ENCODE measurements at regions not wholly inside any gene's neighbourhood (a gene's known extent, or its start where the extent isn't known, plus 50 kb on each side); places are given as distances from the start of the nearest gene placed in this dataset.
"Not testable (repeated sequence)": the region's sequence is repeated elsewhere in the genome, so short reads cannot be mapped to it uniquely, and the experiment has no call there.

DNA sequence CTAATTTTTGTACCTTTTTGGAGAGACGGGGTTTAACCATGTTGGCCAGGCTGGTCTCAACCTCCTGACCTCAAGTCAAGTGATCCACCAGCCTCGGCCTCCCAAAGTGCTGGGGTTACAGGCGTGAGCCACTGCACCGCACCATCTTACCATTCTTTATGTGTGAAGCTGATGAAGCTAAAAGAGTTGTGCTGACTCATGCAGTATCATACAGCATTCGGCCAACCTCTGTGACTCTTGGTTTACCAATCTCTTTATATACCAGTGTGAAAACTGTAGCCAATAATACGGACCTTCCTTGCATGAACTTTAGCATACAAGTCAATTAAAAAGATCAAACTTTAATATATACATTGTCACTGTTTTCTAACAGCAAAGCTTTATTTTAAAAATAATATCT is 878.2 kb upstream of the MBL2 start:
- no peak for DNase-seq (ENCODE audit: low spot score)

DNA sequence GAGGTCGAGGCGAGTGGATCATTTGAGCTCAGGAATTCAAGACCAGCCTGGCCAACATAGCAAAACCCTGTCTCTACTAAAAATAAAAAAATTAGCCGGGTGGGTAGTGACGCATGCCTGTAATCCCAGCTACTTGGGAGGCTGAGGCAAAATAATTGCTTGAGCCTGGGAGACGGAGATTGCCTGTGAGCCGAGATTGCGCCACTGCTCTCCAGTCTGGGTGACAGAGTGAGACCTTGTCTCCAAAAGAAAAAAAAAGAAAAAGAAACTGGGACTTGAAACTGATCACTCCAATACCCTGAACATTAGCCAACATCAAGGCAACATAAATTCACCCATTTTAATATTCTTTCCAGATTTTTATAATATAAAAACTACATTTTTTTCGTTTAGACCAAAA is 874.6 kb upstream of the MBL2 start:
- not testable (repeated sequence) for DNase-seq (ENCODE audit: low spot score)

DNA sequence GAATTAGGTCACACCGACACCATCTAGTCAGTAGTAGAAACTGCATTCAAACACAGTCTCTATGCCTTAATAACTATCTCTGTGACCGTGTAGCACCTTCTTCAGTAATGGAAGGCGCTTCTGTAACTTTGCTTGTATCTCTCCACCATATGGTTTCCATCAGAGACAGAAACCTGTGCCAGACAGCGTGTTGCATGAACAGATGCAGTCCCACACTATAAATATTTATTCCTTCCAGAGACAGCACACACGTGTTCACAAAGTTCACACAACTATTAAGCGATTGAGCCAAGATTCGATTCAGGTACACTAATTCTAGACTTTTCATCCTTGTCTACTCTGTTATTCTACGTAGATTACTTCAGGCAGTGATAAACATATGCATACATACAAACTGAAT is 873.9 kb upstream of the MBL2 start:
- no peak for DNase-seq (ENCODE audit: low spot score)

DNA sequence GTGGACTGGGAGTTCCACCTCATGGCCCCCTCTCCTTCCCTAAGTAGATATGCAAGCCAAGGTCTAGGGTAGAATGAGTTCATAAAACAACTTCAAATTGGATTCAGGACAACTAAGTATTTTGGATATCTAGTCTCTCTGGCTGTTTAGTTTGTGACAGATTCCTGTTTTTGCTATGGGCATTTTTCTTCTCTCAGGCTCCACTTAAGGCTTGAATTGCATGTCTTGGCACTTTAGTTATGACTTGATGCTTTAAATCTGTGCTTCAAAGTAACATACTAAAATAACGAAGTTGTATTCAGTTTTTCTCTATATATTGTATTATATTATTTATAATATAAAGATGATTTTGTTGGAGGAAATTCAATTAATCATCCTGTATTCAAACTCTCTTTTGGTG is 873.4 kb upstream of the MBL2 start:
- no peak for DNase-seq (ENCODE audit: low spot score)

DNA sequence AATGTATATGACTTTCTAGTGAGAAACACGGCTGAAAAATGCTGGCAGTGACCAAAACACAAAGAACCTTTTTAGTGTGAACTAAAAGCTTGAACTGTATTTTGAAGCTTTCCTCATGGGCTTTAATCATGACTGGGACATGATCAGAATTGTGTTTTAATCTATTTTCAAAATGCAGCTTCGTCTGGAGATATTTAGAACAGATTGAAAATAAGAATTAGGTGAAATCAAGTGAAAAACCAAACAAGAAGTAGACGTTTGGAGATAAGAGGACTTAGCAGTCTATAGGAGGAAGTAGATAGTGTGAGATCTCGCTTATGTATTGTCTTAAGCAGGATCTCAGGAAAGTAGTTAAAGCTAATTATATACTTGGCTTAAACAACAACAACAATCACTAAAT is 865.4 kb upstream of the MBL2 start:
- DNase-seq (ENCODE audit: low spot score) = no peak

DNA sequence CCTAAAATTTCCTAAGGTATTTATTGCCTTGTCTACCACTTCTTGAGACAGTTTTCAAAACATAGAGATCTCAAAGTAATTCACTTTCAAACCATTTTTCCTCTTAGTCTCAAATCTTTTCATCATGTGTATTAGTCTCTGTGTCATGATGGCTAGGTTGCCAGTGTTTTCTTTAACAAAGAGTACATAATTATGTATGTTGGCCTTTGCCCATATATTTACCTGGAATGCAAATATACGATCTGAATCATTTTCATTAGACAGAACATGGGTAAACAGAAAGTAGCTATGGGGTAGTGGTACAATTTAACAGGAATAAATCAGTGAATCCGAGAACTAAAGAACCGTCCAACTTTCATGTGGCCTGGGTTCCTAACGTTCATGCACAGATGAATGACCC is 852.1 kb upstream of the MBL2 start:
- no peak for DNase-seq (ENCODE audit: low spot score)

DNA sequence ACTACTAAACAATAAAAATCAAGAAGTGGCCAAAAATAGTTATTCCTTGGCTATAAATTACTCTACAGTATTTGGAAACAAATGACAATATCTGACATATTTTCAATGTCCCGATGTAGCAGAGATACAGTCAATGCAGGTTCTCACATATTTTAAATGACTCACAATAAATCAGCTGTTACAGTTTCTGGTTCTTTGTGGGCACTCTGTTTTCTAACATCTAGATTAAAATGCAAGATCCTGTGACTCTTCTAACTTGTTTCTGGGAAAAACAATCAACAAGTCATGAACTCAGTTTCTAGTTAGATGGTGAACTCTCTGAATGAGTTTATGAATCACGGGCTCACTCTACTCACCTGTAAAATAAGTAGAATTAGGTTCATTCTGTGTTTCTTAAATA is 849.6 kb upstream of the MBL2 start:
- no peak for DNase-seq (ENCODE audit: low spot score)

DNA sequence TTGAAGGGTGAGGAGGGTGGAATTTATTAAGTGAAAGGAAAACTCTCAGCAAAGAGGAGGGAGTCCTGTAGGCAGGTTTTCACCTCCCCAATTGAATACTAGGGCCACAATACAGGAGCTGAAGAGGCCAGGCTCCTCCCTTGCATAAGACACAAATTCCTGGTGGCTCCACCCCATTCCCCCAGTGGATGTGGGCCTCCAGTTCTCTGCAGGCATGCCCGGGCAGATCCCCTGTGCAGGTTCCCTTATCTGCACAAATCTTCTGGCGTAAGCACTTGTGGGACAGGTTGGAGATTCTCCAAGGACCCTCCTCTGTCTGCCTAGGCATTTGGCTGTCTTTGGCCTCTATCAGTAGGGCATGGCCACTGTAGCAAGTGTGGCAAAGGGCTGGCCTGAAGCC is 847.1 kb upstream of the MBL2 start:
- DNase-seq (ENCODE audit: low spot score) = no peak

DNA sequence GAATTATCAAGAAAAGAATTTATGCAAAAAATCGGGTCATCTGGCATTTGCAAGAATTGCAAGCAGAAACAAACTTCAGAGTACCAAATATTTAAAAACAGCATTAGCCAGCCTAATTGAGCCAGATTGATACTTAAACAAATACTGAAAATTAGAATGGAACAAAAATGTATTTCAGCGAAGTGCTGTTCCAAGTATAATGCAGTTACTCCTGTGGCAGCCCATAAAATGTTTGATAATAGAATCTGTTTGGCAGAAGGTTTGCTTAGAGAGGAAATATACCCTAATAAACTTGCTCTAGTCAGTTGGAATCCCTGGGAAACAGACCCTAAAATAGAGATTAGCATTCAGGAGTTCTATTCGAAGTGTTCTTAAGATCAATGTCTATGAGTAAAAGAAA is 835.1 kb upstream of the MBL2 start:
- no peak for DNase-seq (ENCODE audit: low spot score)

DNA sequence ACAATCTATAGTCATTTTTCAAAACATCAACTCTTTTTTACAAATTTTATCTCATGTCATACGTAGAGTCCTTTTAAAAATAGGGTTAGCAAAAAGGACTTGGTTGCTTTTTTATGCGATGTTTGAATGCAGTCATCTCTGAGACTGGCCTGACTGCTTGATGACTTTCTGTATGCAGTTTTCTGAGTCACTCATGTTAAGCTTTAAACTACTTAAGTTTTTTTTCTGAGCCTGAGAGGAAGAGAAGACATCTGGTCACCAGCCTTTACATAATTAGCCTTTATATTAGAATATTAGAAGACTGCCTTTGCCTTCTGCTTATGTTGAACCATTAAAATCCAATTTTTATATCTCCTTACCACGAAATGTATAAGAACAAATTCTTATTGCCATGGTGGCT is 834.4 kb upstream of the MBL2 start:
- DNase-seq (ENCODE audit: low spot score) = no peak

DNA sequence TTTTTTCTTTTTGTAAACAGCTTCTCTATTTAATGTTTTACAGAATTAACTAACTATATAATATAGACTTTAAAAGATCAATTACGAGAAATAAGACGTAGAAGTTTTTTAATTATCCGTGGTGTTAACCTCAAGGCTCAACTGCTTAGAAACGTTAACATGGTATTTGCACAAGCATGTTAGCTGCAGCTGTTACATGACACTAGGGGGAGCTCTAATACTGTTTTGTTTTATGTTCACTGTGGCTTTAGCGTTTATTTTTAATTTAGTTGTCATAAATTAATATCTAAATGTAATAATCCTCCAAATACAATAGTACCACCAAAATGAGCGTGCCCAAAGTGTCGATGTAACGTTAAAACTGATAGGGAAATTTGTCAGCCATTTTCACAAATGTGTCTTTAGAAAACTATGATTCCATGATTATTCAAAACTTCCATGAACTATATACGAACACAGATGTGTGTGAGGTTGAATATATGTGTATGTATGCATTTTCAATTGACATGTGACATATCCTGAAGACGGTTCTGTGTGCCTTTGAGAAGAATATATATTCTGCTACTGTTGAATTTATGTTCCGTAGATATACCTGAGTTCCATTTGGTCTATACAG is 828.8 kb upstream of the MBL2 start:
- peak; percentile 8 for DNase-seq (ENCODE audit: low spot score)

DNA sequence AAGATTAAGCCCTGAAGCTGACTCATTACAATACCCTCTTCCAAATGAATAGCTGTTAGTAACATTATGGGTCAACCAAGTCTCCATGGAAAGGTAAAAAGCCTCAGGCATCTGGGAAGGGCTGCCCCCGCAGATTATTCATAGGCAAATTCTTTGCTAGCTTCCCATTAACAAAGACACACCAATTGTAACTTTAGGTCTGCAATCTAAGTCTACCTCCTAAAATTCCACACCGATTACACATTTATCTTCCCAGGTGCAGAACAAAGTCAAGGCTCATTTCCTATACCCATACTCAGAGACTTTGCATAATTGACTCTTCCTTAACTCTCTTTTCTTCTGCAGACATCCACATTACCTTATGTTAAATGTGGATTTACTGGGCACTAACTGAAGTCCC is 826.3 kb upstream of the MBL2 start:
- no peak for DNase-seq (ENCODE audit: low spot score)

DNA sequence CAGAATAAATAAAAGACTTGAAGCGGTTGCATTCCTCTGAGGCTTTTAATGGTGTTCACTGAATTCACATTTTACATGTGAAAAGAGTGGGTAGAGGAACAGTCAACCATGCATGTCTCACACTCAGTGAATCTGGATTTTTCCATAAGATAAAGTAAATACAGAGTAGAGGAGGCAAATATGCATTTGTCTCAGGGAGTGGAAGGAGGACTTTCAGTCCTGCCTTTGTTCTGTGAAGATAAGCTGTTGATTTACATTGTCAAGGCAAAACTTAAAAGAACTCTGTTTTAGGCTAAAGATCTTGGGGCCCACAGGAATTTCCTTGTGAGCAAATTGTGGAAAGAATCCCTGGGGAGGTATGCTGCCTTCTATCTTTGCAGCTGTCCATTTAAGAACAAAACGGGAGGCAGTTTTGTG is 825.3 kb upstream of the MBL2 start:
- DNase-seq (ENCODE audit: low spot score) = no peak

DNA sequence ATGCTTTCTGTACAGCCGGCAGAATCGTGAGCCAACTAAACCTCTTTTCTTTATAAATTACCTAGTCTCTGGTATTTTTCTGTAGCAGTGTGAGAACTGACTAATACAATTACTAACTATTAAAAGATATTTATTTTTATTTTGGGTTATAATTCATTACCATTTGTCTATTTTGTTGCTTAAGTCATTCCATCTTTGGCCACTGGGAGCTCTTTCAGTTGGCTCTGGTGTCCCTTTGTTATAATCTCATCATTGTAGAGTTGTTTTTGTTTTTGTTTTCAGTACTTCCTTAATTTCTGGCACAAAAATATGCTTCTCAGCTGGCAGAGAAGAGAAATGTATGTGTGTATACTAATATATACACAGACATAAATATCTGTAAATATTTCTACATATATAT is 807.9 kb upstream of the MBL2 start:
- DNase-seq (ENCODE audit: low spot score) = no peak

DNA sequence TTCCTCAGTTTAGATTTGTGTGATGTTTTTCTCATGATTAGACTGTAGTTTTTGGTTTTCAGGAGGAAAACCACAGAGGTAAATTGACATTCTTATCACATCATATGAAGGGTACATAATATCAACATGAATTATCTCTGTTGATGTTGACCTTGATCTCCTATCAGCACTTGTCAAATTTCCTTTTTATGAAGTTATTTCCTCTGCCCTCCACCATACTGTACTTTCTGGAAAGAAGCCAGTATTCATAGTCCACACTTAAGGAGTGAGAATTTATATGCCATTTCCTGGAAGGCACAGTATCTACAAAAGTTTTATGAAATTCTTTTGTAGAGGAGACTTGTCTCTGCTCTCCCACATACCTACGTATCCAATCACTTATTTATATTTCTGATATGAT is 807.2 kb upstream of the MBL2 start:
- DNase-seq (ENCODE audit: low spot score) = no peak

DNA sequence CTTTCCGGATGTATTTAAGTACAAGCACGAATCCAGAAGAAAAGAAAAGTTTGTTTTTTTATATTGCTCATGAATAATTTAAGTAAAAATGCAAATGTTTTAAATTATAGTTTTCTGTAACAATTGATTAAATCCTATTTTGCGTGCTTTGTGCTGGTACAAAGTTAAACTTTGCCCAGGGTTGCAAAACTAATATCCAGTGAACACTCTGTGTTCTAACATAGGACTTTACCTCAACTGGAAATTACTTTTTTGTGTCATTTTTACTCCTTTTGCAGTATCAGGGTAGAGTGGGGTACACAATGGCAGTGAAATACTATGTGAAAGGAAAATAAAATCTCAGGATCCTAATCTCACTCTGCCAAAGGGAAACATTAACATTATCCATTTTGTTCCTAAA is 801.4 kb upstream of the MBL2 start:
- no peak for DNase-seq (ENCODE audit: low spot score)

DNA sequence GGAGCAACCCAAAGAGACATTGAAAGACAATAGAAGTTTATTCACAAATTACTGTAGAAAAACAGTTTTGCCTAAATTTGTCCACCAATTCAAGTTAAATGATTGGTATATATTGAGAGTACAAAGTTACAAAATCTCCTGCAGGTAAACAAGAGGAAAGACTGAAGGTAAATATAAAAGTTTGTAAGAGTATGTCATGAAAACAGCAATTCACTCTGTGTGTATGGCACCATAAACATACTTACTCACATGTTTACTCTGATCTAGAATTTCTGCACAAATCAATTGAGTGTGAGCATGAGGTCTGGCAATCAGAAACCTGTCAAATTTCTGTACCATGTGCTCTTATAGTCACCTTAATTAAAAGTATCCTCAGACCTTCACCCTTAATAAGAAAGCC is 800.9 kb upstream of the MBL2 start:
- DNase-seq (ENCODE audit: low spot score) = no peak

DNA sequence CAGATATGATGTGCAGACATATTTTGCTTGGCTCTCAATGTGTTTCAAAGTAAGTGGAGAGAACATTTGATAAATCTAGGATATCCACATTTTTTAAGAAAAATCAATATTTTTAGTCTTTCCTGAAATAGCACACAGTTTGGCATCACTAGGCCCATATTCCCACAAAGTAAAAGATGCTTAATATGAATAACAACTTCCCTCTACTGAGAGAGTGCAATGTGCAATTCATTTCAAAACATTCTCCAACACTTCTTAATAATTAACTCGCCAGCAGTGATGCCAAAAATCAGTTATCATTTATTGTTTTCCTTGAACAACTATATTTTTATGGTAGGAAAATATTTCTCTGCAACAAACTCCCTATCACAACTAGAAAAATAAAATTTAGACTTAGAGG is 800.2 kb upstream of the MBL2 start:
- DNase-seq (ENCODE audit: low spot score) = no peak

DNA sequence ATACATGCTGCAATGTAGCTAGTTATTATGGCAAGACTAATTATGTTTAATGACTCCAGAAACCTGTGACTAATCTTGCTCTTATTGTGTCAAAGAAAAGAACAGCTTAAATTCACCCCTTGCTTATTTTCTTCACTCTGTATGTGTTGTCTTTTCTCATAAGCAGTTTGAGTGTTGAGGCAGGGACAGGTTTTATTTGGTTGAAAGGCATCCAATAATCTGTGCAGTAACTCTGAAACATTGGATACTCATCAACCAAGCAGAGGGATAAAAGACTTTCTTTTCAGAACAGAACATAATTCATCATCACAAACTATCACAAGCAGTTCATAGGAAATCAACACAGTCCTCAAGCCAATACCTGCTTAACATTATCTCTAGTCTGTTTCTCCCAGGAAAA is 797.6 kb upstream of the MBL2 start:
- DNase-seq (ENCODE audit: low spot score) = no peak

DNA sequence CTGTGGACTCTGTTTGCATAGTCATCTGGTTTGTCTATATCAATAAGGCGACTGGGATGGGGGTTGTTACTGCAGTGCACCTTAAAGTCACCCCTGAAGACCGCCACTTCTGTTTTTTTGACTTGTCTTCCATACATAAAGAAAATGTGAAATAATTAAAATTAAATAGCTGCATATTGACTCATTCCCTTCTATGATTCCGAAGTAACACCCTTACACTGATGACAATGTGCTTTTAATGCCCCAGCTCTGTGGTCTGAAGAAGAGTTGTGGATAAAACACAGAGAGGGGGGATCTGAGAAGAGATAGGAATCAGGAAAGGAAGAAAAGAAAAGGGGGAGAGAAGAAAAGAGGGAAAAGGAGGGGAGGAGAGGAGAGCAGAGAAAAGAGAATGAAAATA is 796.9 kb upstream of the MBL2 start:
- no peak for DNase-seq (ENCODE audit: low spot score)

DNA sequence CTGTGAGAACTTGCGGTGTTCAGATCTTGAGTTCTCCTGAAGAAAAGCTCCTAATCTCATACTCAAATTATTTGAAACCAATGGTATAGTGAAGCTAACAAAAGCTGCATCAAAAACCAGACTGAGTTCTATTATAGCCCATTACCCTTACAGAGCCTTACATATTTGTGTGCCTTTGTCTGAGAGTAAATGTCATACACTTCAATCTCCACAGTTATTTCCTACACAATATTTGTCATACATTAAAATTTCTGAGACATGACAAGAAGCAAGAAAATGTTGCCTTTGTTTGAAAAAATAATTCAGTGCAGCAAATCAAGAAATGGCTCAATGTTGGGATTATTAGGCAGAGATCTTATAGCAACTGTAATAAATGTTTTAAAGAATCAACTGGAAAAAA is 776.1 kb upstream of the MBL2 start:
- no peak for DNase-seq (ENCODE audit: low spot score)

DNA sequence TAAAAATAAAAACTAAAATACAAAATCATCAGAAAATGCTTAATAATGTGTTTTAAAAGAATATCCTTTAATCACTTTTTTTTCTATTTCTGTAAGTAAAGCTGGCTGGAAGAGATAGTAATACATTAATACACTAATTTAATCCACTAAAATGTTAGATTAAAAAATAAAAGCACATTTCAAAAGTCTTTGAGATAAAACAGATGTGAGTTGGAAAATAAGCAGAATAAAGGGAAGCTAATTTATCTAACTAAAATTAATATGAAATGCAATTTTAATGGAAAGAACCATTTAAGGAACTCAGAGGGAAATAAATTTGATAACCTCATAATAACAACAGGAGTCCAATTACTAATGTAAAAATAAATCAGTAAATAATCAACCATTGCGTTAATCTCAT is 774.8 kb upstream of the MBL2 start:
- DNase-seq (ENCODE audit: low spot score) = no peak

DNA sequence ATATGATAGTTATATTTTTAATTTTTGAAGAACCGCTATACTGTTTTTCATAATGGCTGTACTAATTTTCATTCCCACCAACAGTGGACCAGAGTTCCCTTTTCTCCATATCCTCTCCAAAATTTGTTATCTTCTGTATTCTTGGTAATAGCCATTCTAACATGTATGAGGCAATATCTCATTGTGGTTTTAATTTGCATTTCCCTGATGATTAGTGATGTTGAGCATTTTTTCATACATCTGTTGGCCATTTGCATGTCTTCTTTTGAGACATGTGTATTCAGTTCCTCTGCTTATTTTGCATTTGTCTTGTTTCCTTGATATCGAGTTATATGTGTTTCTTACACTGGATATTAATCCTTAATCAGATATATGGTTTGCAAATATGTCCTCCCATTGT is 770.8 kb upstream of the MBL2 start:
- DNase-seq (ENCODE audit: low spot score) = no peak

DNA sequence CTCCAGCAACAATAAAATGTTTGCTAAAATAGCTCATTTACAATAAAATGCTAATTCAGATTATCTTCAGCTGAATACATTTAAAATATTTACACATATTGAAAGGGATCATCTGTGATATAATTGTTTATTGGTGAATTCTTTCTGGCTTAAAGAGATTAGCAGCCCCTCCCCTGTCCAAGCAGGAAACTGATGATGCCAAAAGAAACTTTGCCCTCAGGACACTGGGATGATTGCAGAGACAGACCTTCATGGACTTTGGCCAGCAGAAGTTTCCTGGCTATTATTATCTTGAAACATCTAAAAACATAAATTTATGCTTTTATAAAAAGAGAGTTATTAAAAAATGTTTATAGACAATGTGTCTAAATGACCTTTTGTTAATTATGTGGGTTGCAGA is 764.9 kb upstream of the MBL2 start:
- DNase-seq (ENCODE audit: low spot score) = no peak

DNA sequence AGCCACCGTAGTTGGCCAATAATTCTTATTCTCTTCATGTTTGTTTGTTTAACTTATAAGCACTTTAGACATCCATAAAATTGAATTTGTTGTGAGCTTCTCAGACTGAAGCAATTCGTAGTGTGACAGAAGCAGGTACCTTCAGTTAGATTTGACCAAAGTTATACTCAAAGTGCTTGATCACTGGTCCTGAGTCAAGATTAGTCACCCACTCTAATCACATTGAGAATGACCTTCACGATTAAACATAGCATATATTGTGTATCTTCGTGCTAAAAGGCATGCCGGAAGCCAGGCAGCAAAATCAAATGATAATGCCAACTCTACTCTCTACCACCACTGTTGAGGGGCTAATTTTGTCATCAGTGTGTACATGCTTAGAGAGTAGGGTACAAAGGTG is 763.7 kb upstream of the MBL2 start:
- DNase-seq (ENCODE audit: low spot score) = no peak
